Thyroid gland (tissue), 4 donors: ENCODE measurements at regions not wholly inside any gene's neighbourhood (a gene's known extent, or its start where the extent isn't known, plus 50 kb on each side); places are given as distances from the start of the nearest gene placed in this dataset.

ENCODE experiments used
- CTCF ChIP-seq, 6 experiments: fragments of 200-600 bp in 3 of 6; fragments of 450-650 bp in 3 of 6; sonication (generic) in 3 of 6; IDR thresholded peaks; one replicate each; pipeline ENCODE4 v1.5.1; 2016 to 2019; ENCODE audit warnings: antibody characterized with exemption in 6 of 6, mild to moderate bottlenecking in 2 of 6, inconsistent platforms in 1 of 6, moderate library complexity in 1 of 6
- POLR2A ChIP-seq, 2 donors: fragments of 450-650 bp; IDR thresholded peaks; one replicate each; pipeline ENCODE4 v1.6.1; 2017; ENCODE audit warnings: antibody characterized with exemption in 2 of 2, mild to moderate bottlenecking in 2 of 2, moderate library complexity in 1 of 2

GRCh38 chr11:20310137-20310536 lies 53.4 kb upstream of the HTATIP2 start:
- TF ChIP-seq CTCF (IDR thresholded peaks at IDR 0.05) = no peak
- TF ChIP-seq POLR2A (IDR thresholded peaks at IDR 0.05) = no peak
